Esophagus squamous epithelium (tissue), 5 donors: ENCODE measurements at regions not wholly inside any gene's neighbourhood (a gene's known extent, or its start where the extent isn't known, plus 50 kb on each side); places are given as distances from the start of the nearest gene placed in this dataset.

Experiments
- DNase-seq: peaks from one replicate; lab custom pipeline; 2025; lab: John Stamatoyannopoulos, UW
- H3K27ac ChIP-seq, 4 donors: fragments of 200-600 bp; sonication (generic); one replicate each; pipeline ENCODE4 v1.5.1; 2016 to 2019; ENCODE audit warnings: mild to moderate bottlenecking in 1 of 4
- H3K27me3 ChIP-seq, 4 donors: fragments of 200-600 bp; sonication (generic); 1 replicate in 3 of 4; 2 replicates in 1 of 4; pipeline versions ENCODE4 v1.5.1 to v1.6.0; 2017 to 2021; ENCODE audit warnings: antibody characterized with exemption in 1 of 4
- H3K36me3 ChIP-seq, 3 donors: fragments of 200-600 bp; sonication (generic); one replicate each; pipeline ENCODE4 v1.5.1; 2016 to 2019
- H3K4me1 ChIP-seq, 3 donors: fragments of 200-600 bp; sonication (generic); one replicate each; pipeline ENCODE4 v1.5.1; 2017 to 2019
- H3K4me3 ChIP-seq, 4 donors: fragments of 200-600 bp; sonication (generic); 1 replicate in 3 of 4; 2 replicates in 1 of 4; pipeline ENCODE4 v1.5.1; 2016 to 2019; ENCODE audit warnings: mild to moderate bottlenecking in 2 of 4, moderate library complexity in 1 of 4
- H3K9me3 ChIP-seq, 3 donors: fragments of 200-600 bp; sonication (generic); one replicate each; pipeline ENCODE4 v1.5.1; 2016 to 2019
- CTCF ChIP-seq, 6 experiments: fragments of 450-650 bp in 4 of 6; fragments of 200-600 bp in 2 of 6; sonication (generic) in 2 of 6; IDR thresholded peaks; one replicate each; pipeline ENCODE4 v1.5.1; 2016 to 2019; ENCODE audit warnings: antibody characterized with exemption in 6 of 6, mild to moderate bottlenecking in 4 of 6, moderate library complexity in 4 of 6
- POLR2A ChIP-seq, 4 donors: fragments of 450-650 bp; IDR thresholded peaks; one replicate each; pipeline ENCODE4 v1.6.1; 2017; ENCODE audit warnings: antibody characterized with exemption in 4 of 4, mild to moderate bottlenecking in 4 of 4, moderate library complexity in 3 of 4
- WGBS, 2 donors: methylation state at CpG; one replicate each; pipeline ENCODE4 v1.1.5; 2018; 5-methylcytosine and 5-hydroxymethylcytosine counted together
- intact Hi-C: fragments of 100-400 bp; cut with DNase I; formaldehyde crosslinking; loops from one replicate; pipeline ENCODE4 v1.15.0; 2022
- donor health status: DM: yes; HTN: yes; CAD: no.

- peaks cover 0 to 7% (median 0%) of the 10 kb centered on the region in 4 donors for H3K27me3 ChIP-seq
- no peaks in the 10 kb centered on the region for H3K9me3 ChIP-seq
- H3K36me3 ChIP-seq: no peaks in the 10 kb centered on the region
- TF ChIP-seq POLR2A (IDR thresholded peaks at IDR 0.05): no peak
- TF ChIP-seq CTCF (IDR thresholded peaks at IDR 0.05): no peak
- 68 to 84% methylated on average over 4 to 5 of the region's 5 CpGs for WGBS, 2 donors
- intact Hi-C loops: no loop called here
- DNase-seq: no peak
- peak overlapping the region in 2 of 4 donors; percentile 33 to 78 for H3K27ac ChIP-seq
- H3K4me3 ChIP-seq: no peak overlapping the region
- peaks cover 12 to 45% (median 16%) of the 10 kb centered on the region in 3 donors for H3K4me1 ChIP-seq
Observed at GRCh38 chr17:72474719-72475477, 354.1 kb downstream of the SOX9 start.

GRCh38 chr17:72476134-72476533, 355.3 kb downstream of the SOX9 start:
- Histone ChIP-seq H3K9me3 (no peaks in the 10 kb centered on the region), H3K27me3 (peaks cover 0 to 11% (median 0%) of the 10 kb centered on the region in 4 donors), H3K4me3 (no peak overlapping the region), H3K4me1 (peaks cover 12 to 45% (median 16%) of the 10 kb centered on the region in 3 donors), H3K36me3 (no peaks in the 10 kb centered on the region), H3K27ac (peak overlapping the region in 3 of 4 donors; percentile 30 to 78 (median 72))
- TF ChIP-seq POLR2A (IDR thresholded peaks at IDR 0.05) (no peak), CTCF (IDR thresholded peaks at IDR 0.05) (no peak)
- DNase-seq: no peak
- 46% methylated on average over 6 to 7 of the region's 9 CpGs for WGBS, 2 donors
- intact Hi-C loops: no loop called here

GRCh38 chr17:72476575-72476986, 355.8 kb downstream of the SOX9 start:
- DNase-seq: no peak
- H3K4me3 ChIP-seq: no peak overlapping the region
- peak overlapping the region in 3 of 4 donors; percentile 30 to 78 (median 72) for H3K27ac ChIP-seq
- H3K4me1 ChIP-seq: peaks cover 12 to 45% (median 16%) of the 10 kb centered on the region in 3 donors
- no peaks in the 10 kb centered on the region for H3K9me3 ChIP-seq
- no peaks in the 10 kb centered on the region for H3K36me3 ChIP-seq
- TF ChIP-seq POLR2A (IDR thresholded peaks at IDR 0.05) (no peak), CTCF (IDR thresholded peaks at IDR 0.05) (no peak)
- intact Hi-C loops: no loop called here
- WGBS, 2 donors: 22% methylated on average over 10 to 11 of the region's 12 CpGs
- H3K27me3 ChIP-seq: peaks cover 0 to 11% (median 0%) of the 10 kb centered on the region in 4 donors

- Histone ChIP-seq H3K36me3 (no peaks in the 10 kb centered on the region), H3K9me3 (no peaks in the 10 kb centered on the region), H3K4me1 (peaks cover 12 to 45% (median 16%) of the 10 kb centered on the region in 3 donors), H3K27me3 (peaks cover 0 to 11% (median 0%) of the 10 kb centered on the region in 4 donors), H3K27ac (peak overlapping the region in 3 of 4 donors; percentile 65 to 78 (median 72)), H3K4me3 (peak overlapping the region in 1 of 4 donors; percentile 15)
- no peak for DNase-seq
- intact Hi-C loops: no loop called here
- WGBS, 2 donors: 62 to 75% methylated on average over 8 of the region's 8 CpGs
- no peak for TF ChIP-seq CTCF (IDR thresholded peaks at IDR 0.05)
- TF ChIP-seq POLR2A (IDR thresholded peaks at IDR 0.05): no peak
Observed at GRCh38 chr17:72477491-72477890, 356.7 kb downstream of the SOX9 start.

GRCh38 chr17:72479113-72479512, 358.3 kb downstream of the SOX9 start:
- Histone ChIP-seq H3K4me1 (peaks cover 12 to 45% (median 16%) of the 10 kb centered on the region in 3 donors), H3K27me3 (peaks cover 0 to 11% (median 0%) of the 10 kb centered on the region in 4 donors), H3K36me3 (no peaks in the 10 kb centered on the region), H3K27ac (no peak overlapping the region), H3K9me3 (no peaks in the 10 kb centered on the region), H3K4me3 (no peak overlapping the region)
- intact Hi-C loops: no loop called here
- DNase-seq: no peak
- TF ChIP-seq CTCF (IDR thresholded peaks at IDR 0.05) (peak in 2 of 6 experiments; percentile 21), POLR2A (IDR thresholded peaks at IDR 0.05) (no peak)
- 39 to 66% methylated on average over 3 to 4 of the region's 4 CpGs for WGBS, 2 donors
